HG03175 (cell line): ENCODE measurements at regions not wholly inside any gene's neighbourhood (a gene's known extent, or its start where the extent isn't known, plus 50 kb on each side); places are given as distances from the start of the nearest gene placed in this dataset.

Source experiments
- ATAC-seq: cut with Tn5 transposase; IDR thresholded peaks from one replicate; pipeline ENCODE4 v1.9.1; 2021; ENCODE audit warnings: mild to moderate bottlenecking, moderate library complexity; ENCODE audit not compliant: unreplicated experiment

DNA sequence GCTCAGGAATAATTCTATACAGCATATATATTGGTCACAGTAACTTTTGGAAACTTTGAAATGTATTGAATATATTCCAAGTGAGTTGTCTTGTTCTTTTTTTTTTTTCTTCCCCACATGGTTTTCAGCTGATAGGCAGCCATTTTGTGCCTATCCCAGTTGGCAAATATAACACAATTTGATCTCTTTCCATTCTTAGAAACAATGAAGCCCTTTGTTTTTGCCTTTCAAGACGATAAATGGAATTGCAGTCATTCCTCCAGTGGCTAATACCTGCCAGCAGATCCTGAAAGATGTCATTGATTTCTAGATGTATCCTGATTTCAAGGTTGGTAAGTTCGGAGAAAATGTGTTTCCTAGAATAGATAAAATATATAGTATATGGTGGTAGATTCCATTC is 951.1 kb upstream of the SLC10A2 start:
- no peak for ATAC-seq

DNA sequence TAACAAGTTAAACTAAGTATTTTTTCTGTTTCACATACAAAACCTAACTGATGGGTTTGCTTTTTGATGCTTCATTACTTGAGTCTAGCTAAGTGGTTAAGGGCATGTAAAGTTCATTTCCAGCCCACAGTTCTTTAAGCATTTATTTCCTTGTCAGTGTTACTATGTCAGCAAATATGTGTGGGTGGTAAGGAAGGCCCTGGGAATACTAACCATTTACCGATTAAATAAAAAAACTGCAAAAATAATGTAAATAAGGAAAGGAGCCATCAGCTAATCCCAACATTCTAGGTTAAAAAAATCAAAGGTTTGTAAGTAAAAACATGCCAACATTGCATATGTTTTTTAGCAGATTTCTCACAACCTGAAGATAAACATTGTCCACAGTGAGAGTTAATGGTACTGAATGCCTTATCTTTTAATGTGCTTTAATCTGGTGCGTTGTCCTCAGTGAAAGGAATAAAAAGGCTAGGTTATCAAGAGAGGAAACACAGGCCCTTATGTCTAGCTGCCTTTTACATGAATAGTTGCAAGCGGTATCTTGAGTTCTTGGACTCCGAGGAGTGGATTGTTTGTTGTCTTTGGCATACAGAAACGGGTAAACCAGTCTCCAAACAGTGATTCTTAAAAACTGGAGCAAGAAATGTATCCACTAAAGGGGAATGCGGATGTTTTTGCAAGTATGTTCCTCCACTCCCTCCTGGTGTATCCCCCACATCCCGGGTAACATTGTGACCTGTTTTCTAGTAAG is 949.6 kb upstream of the SLC10A2 start:
- no peak for ATAC-seq

DNA sequence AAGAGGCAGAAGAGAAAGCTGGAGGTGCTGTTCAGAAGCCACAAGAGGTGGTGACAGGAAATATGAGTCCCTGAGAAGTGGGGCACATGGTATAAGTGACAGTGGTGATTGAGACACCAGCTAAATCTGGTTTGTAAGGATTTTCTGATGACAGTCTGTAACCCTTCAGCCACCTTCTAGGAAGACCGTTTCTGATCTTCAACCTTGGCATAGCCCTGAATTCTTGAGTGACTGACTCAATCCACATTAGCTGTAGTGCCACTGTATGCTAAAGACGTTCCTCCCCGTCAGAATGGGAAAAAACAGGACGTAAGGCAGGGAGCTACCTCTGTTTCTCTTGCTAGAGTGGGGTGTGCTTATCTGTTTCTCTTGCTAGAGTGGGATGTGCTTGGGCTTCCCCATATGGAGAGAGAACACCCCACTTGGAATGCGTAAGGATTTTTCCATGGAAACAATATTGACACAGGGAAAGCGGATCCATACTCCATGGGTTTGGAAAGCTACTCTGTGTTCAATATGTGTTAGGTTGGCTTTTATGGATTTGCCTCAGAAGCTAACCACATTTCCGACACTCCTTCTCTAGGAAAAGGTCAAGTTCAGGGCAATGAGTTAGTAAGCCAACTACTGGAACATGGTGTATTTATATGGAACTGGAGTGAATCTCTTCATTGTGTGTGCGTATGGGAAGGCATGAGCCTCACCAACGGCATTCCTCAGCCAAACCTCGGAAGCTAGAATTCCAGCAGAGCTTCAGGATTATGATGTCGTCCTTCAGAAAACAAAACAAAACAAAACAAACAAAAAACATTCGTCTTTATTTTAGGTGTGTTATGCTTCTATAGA is 948.8 kb upstream of the SLC10A2 start:
- no peak for ATAC-seq

DNA sequence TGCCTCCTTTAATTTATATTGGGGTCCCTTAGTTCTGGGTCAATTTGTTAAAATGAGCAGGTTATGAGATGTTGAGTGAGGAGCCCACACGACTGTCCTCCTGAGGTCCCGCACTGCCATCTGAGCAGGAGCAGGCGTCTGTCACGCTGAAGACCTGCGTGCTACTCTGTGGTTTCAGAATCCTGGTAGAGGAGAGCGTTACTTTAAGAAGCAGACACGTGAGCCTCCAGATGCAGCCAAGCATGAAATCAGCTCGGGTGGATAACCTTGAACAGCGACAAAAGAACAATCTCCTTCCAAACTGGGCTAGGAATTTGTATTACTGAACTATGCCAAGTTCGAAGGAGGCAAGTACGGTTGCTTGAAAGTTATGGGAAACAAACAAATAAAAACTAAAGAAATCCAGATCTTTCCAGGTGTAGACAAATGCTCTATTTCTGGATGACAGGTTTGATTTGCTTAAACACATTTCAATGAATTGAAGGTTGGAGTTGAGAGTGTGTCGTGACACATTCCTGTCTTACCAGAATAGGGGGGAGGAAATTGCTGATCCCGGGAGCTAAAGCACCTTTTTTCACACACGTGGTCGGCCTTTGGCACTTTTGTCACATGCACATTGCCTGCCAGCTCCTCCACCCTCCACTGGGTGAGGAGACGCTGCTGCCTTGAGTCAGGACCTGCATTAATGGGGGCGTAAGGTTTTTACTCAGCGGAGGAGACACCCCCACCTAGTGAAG is 945.5 kb upstream of the SLC10A2 start:
- no peak for ATAC-seq

DNA sequence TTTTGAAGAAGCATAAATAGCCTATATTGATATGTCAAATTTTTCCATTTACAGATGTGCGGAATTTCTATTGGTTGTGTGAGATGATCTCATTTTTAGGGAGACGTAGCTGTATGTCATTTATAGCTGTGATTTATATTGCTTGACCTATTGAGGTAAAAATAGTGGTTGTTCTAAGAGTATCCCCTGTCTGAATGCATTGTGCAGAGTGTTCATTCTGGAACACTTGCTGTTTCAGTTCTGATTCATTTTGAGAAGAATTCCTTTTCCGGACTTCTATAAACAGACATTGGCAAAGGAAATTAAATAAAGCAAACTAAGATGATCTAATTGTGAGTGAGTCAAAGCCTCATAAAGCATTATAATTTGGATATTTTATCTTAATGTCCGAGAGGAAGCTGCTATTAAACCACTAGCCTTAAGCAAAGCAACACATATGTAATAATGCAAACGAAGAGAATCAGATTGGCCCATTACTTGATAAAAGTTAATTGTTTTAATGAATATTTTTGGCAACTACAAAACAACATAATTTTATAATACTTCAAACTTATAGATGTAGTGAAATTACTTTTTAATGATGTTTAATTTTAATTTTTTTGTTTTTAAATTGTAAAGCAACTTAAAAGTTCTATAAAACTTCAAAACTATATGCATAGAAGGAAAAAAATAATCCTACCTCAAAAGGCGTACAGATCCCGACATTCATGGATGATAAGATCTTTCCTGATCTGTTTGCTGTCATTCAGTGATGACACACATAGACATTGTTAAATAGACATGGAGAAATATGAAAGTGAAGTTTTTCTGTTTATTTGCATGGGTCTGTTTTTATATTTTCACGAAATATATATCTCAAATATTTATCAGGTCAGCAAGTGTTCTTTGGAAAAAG is 942.6 kb upstream of the SLC10A2 start:
- no peak for ATAC-seq

DNA sequence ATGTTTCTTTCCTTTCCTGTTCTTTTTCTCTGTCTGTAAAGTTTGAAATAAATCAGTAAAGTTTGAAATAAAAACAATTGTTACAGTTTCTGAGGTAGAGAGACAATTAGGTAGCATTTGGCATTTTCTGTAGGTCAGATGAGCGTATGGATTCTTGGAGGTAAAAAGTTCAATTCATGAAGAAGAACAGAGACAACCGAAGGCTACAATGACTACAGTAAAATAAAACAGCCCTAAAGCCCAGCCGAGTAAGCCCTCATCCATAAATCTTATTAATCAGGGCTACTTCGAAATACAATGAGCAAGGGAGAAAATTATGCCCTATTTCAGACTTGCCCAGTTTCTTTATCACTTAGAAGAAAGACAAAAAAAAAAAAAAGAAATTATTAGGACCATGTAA is 941.9 kb upstream of the SLC10A2 start:
- no peak for ATAC-seq

DNA sequence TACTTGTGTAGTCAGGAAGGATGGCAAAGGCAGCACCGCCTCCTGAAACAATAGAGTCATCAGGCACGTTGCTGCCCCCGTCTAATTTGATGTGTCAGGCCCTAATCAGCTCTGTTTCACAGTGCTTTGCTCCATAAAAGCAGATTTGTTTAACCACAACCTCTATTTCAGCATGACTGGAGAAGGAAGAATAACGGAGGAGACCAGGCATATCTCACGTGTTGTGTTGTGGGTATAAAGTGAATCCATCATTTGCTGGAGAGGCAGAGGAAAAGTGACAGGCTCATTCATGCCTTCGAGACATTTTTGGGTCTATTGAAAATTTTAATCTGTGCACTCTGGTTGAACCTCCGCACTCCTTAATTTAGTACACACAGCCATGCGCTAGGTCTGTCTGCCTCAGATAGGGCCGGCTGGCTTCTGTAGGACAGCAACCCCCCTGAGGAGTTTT is 940.4 kb upstream of the SLC10A2 start:
- ATAC-seq: no peak

DNA sequence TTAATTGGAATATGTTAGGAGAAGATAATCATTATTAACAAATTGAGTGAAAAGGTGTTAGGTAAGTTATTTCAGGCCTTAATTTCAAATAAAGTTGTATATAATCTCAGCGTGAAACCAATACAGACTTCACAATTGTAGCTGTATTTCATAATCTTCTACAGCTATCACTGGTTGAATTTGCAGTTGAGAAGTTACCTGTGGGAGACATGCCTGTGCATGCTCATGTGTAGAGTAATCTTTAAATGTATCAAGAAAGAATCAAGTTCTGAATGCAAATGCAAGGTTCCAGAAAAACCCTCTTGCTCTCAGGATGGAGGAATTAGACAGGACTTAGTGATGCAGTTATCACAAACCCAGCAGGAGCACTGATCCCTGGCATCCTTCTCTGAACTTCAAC is 938.4 kb upstream of the SLC10A2 start:
- ATAC-seq: no peak

DNA sequence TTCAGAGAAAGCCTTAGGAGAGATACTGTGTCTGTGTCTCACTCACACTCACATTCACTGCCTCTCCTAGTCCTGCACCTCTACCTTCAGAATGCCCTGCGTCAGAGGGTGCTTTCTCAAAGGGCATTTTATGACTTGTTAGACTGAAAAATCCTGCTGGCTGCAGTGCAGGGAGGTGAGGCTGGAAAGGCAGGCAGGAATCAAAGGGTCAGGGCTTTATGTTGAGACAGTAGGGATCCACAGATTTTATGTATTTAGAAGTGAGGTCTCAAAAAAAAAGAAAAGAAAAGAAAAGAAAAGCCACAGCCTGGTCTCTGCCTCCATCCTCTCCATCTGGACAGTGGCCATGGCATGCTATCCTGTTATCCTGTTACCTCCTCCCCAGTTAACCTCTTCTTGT is 936.0 kb upstream of the SLC10A2 start:
- no peak for ATAC-seq

DNA sequence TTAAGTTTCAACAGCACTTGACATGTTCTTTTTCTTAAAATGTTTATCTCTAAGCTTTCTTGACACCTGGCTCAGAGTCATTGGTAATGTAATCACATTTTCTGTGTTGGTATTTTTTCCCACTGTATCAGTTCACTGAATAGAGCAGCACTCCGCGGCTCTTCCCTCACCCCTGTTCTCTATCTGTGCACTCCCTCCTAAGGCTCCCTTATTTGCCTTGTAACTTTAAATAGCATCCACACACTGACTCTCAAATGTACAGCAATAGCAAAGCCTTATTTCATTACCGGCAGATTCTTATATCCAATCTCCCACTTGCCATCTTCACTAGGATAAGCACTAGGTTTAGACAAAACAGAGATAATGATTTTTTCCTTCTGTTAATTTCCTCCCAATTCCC is 935.5 kb upstream of the SLC10A2 start:
- ATAC-seq: no peak

DNA sequence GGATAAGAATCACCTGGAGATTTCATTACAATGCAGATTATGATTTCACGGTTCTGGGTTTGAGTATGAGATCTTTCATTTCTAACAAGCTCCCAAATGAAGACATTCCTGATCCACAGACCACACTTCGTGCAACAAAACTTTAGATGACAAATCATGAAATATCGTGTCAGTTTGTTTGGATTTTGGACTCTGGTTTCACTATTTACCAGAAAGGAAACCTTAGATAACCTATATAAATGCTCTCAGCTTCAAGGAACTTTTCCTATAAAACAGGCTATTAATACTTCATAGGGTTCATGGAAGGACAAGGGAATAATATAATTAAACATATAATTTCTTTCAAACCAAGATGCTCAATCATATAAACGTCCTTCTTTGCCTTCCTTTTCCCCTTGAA is 930.5 kb upstream of the SLC10A2 start:
- no peak for ATAC-seq

DNA sequence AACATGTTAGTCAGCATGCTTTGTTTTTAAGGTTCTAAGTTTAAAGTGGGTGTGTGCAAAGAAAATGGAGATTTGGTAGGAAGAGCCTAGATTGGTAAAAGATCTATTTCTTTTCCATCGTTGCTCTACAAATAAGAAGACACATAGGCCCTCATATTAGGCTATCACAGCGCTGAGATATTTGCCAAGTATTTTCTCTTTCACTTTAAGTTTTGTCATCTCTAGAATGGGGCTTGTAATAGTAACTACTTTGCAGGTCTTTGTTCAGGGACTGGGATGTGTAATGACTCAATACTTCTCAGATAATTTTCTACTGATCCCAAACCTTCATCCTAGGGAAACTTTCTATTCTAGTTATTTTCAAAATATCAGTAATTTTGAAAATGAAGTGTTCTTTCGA is 917.7 kb upstream of the SLC10A2 start:
- no peak for ATAC-seq

DNA sequence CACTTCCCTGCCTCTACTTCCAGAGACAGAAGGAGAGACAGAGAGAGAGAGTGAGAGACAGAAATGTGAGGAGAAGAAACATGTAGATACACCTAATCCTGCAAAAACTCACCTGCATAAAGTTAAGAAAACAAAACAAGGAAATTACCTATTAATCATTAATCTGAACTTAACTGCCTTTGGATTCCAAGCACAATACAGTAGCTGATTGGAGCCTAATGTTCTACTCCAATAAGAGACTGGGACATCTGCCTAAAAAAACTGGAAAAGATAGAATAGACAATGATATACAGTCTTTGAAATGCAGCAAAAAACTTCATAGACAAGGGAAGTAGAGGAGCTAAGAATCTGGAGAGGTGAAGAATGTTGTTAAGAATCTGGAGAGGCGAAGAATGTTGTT is 910.2 kb upstream of the SLC10A2 start:
- ATAC-seq: no peak

DNA sequence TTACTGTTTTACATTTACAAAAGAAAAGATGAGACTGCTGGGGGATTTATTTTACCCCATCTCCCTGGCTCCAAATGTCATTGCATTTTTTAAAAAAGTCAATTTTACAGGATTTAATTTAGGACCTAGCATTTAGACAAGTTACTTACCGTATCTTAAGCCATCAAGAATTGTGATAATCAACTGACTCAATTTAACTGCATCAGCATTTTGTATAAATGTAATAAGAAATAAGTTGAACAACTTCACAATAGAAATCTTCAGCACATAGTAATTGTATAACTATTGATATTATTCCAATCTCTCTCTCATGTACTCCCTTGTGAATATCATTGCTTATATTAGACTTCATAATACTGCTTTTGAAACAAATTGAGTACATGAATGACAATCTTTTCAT is 907.5 kb upstream of the SLC10A2 start:
- no peak for ATAC-seq

DNA sequence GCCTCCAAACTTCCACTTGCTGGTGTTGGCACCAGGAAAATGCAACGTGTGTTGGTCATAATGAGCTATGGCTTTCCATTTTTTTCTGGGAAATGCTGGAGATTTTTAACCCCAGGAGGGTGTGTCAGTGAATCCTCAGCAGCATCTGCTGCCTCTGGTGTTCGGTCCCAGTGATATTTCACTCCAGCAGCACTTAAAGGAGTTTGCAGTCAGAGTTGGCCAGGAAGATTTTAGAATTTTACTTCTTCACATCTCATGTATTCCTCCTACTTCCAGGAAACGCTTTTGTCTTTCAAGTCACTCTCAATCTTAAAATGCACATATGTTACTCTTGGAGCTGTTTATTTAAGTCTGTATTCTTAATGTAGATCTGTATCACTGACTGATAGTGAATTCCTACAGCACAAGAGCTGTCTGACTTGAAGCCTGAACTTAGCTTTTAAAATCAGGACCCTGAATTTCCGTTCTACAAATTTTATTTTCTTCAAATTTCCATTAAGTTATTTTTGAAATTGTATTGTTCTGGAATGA is 903.4 kb upstream of the SLC10A2 start:
- no peak for ATAC-seq

DNA sequence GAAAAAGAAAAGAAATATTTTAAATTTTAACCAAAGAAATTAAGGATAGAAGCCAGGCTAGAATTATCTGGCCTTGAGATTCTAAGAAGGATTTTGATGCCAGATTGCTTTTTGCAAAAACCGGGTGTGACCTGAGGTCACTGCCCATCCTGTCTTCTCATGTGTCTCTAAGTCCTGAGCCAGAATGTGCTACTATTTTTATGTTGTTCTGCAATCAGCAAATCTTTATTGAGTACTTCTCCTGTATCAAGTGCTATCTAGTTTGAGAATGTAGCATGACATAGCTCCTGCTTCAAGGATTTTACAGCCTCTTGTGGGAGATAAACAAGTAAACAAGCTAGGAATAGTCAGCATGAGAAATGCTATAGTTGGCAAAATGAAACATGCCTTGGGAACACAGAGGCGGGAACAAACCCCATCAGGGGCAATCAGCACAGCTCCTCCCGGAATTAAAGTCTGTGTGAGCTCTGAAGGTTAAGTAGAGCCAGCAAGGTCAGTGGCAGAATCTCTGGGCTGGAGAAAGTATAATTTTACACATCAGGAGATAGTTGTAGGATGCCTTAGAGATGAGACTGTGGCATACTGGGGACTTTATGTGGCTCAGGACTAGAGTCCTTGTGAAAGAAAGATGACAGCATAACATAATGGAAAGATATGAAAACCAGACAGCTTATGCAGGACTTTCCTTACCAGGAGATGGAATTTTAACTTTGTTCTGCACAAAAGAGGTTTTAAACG is 899.5 kb upstream of the SLC10A2 start:
- ATAC-seq: no peak

DNA sequence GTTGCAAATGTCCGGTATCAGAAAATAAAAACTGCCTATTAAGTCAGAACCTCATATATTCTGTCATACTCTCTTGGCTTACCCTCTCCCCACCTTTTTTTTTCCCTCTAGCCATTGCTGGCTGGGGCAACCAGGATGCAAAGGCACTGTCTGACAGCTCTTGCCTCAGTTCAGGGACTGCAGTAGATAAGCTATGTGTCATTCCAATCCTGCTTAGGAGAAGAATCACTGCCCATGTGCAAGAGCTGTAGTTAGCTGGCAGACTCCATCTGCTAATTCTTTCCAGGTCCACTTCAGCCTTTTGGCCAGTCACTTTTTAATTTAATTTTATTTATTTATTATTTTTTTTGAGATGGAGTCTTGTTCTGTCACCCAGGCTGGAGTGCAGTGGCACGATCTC is 895.6 kb upstream of the SLC10A2 start:
- no peak for ATAC-seq

DNA sequence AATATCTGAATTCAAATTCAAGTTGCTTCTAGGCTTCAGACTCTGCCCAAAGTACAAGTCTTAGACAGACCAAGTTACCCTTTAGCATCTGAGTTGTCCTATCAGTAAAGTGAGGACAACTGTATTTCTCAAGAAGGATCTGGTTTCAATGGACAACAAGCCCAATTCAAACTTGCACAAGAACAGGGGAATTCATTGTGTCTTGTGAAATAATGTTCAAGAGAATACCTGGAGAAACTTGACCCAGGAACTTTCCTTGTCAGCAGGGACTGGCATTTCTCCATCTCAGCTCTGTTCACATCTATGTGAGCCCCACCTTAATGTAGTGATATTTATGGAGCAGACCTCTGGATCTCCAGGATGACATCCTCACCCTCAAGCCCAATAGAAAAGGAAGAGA is 894.9 kb upstream of the SLC10A2 start:
- no peak for ATAC-seq

DNA sequence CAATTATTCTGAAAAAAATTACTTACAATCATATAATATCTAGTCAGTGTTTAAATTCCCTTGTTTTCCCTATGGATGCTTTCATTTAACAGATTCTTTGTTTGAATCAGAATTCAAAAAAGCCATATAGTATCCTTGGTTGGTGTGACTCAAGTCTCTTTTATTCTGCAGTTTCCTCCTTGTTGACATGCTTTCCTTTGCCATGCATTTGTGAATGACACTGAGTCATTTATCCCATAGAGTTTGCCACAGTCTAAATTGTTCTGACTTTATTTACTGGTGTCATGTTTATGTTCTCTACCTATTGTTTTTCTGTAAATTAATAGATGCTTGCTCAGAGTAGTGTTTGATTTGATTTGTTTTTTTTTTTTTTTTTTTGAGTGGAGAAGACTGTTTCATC is 893.8 kb upstream of the SLC10A2 start:
- ATAC-seq: no peak

DNA sequence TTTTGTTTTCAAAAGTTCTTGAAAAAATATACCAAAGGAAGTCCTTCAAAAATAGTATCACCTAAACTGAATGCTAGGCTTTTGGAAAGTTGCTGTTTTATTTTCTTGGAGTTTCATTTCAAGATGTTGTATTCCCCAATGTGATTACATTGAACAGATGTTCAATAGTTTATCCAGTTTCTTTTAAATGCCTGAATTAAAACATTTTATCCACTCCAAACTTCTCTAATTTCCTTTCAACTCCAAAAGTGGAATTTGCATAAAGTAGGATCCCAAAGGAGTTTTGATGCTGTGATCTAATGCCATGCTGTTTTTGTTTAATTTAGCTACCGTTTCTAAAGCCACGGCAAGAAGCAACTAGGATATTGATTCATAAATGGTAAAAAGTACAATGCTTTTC is 892.5 kb upstream of the SLC10A2 start:
- no peak for ATAC-seq
